ENCODE measurements at regions not wholly inside any gene's neighbourhood (a gene's known extent, or its start where the extent isn't known, plus 50 kb on each side); places are given as distances from the start of the nearest gene placed in this dataset.
"Not testable (repeated sequence)": the region's sequence is repeated elsewhere in the genome, so short reads cannot be mapped to it uniquely, and the experiment has no call there.

- DNase-seq (ENCODE audit: low spot score) = no peak
Observed at GRCh38 chr20:48381353-48382120, 446.3 kb downstream of the PREX1 start.

- DNase-seq (ENCODE audit: low spot score) = no peak
Observed at GRCh38 chr20:48380661-48381060, 447.1 kb downstream of the PREX1 start.

- DNase-seq (ENCODE audit: low spot score) = no peak
Observed at GRCh38 chr20:48378976-48379675, 448.7 kb downstream of the PREX1 start.

- no peak for DNase-seq (ENCODE audit: low spot score)
Observed at GRCh38 chr20:48377940-48378339, 449.9 kb downstream of the PREX1 start.

DNA sequence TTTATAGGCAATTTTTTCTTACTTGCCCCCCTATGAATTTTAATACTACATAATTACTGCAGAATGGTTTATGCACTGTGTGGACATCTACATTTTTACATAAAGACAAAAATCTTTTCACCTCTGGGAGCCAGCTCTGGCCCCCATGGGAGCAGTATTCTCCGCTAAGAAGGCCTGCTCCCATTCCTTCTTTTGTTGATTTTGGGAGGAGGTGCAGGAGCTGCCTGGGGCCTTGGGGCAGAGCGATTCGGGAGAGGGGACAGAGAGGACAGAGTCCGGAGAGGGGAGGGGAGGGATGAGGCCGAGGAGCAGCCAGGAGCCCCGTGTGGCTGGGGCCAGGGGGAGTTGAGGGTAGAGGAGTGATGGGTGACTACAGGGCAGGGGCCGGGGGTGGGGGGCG lies 452.0 kb downstream of the PREX1 start:
- DNase-seq (ENCODE audit: low spot score) = no peak

GRCh38 chr20:48374991-48375595 lies 452.7 kb downstream of the PREX1 start:
- DNase-seq (ENCODE audit: low spot score) = no peak

- DNase-seq (ENCODE audit: low spot score) = not testable (repeated sequence)
Observed at GRCh38 chr20:48374031-48374907, 453.5 kb downstream of the PREX1 start.

- no peak for DNase-seq (ENCODE audit: low spot score)
Observed at GRCh38 chr20:48373555-48373934, 454.3 kb downstream of the PREX1 start.

- not testable (repeated sequence) for DNase-seq (ENCODE audit: low spot score)
Observed at GRCh38 chr20:48372851-48373554, 454.8 kb downstream of the PREX1 start.

GRCh38 chr20:48371211-48371610 lies 456.6 kb downstream of the PREX1 start:
- no peak for DNase-seq (ENCODE audit: low spot score)

DNA sequence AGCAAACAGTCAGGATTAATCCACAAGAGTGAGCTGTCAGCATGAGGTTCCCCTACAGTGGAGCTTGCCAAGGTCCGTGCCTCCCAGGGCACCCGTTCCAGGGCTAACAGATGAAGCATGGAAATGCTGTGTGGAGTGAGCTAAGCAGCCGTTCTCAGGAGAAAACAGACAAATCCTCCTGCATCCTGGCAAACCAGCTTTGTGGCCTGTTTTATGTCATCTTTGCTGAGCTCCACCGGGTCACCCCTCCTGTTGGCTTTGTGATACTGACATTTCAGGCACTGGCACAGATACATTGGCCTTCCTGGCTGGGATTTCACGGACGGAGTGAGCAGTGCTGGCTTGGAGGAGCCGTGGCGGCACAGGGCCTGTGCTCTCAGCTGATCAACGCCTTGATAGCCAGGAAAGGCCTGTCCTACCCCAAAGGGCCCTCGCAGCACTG lies 459.2 kb downstream of the PREX1 start:
- not testable (repeated sequence) for DNase-seq (ENCODE audit: low spot score)

- DNase-seq (ENCODE audit: low spot score) = not testable (repeated sequence)
Observed at GRCh38 chr20:48367541-48368358, 460.0 kb downstream of the PREX1 start.

DNA sequence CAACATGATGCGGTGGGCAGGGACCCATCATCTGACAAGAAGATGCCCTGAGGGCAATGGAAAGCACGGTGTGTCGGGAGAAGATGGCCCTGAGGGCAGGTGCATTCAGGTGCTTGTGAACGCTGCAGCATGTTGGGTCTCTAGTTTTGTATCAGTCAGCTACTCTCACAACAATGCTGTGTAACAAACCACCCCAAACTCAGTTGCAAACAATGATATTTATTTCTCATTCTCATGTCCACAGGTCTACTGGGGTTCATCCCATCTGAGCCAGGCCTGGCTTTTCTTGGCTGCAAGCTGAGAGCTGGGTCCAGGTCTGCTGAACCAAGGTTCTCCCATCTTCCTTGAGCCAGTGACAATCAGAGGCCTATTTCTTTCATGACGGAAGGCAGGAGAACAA lies 461.6 kb downstream of the PREX1 start:
- DNase-seq (ENCODE audit: low spot score) = no peak

DNA sequence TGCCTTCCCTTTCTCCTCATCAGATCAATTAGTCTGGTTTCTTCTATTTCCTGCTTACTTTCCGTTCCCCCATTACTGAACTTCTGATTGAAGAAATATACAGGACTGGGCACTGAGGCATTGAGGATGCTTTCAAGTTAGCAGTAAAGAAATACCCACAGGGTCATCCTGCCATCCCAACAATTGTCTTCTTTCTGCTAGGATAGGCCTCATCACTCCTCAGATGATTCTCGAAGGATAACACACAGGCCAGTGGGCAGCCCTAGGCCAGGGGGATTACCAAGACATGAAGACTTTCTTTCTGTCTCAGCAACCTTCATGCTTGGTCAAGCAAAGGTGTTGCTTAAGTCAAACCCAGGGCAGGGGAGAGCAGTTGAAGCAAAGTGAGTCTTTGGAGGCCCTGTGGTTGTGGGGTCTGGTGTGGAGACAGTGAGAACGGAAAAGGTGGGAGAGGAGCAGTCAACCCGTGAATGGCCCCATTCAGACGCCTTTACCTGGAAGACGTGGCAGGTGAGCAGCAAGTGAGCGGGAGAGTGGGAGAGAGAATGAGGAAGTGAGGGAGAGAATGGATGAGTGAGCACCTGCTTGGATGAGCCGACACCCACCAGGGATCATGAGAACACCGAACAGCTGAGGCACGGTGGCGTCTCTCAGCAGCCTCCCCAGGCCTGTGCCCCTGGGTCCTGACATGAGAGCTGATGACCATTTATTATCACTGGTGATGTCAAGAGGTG lies 462.9 kb downstream of the PREX1 start:
- no peak for DNase-seq (ENCODE audit: low spot score)

DNA sequence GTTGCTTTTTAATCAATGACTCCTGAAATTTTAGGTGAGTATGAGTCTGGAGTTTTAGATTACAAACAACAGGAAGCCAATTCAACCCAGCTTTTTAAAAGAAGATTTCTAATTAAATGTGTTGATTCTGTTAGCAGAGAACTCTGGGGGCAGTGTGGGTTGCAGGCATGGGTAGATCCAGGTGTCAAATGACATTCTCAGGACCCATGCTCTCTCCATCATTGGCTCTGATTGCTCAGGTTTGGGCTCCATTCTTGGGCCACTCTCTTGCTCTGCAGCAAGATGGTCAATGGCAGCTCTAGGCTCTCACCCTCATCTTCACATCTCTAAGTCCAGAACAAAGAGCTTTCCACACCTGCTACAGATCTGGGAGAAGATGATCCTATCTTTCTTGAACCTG lies 463.7 kb downstream of the PREX1 start:
- no peak for DNase-seq (ENCODE audit: low spot score)

DNA sequence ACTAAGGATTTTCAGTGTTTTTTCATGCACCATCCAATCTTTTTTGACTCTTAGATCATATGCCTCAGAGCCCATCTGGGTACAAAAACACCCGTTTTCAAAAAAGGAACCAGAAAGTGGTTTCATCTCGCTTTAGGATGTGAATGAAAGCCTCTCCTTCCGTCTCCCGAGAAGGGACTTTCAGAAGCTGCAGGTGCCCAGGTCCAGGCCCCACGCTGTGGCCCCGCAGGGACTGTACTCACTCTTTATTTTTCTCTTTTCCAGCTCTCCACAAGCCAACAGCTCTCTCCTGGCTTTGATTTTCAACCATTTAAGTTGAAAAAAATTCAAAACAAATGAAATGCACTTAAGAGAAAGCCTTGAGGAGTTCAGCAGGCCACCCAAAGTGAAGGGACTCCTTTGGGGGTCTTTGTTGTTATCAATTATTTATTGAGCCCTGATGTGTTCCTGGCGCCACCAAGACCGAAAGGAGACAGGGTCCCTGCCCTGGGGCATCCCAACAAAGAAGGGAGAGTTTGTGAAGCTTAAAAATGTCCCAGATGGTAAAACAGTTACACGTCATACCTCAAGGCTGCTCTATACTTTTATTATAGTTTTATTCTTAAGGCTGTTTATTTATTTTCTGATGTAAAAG lies 467.3 kb downstream of the PREX1 start:
- peak; percentile 36 for DNase-seq (ENCODE audit: low spot score)

DNA sequence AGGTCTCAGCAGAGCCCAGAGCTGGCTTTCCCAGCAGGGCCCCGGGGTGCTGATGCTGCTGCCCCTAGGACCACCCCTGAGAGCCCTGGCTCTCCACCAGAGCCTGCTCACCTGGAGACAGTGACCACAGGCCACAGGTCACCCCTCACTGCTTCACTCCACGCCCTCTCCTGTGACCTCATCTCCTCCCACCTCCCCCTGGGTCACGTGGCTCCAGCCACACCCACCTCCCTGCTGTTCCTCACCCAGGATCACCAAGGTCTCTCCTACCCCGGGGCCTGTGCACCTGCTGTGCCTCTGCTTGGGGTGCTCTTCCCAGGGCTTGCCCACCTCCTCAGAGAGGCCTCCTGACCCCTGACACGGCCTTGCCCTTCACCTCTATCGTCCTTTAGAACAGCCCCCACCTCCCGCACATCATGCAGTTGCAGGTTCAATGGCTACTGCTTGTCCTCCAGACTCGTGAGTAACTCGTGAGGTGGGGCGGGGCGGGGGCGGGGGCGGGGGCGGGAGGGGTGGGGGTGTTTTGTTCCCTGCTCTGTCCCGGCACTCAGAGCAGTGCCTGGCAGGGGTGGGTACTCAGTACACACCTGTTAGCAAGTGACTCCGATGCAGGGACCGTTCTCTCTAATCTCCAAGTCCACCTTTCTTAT lies 468.0 kb downstream of the PREX1 start:
- peak; percentile 49 for DNase-seq (ENCODE audit: low spot score)

DNA sequence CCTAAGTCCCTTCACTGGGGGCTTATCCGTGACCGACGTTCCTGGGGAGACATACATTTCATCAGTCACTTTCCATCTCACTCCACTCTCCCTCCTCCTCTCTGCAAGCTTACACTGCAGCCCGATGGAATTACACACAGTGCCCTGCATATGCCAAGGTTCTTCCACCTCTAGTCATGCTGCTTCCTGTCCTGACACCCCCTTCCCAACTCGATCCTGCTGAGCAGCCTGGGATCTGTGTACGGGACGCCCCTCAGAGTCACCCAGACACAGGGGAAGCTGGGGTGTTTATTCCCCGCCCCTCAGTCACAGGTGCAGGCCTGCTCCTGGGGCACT lies 468.8 kb downstream of the PREX1 start:
- DNase-seq (ENCODE audit: low spot score) = not testable (repeated sequence)
